IMR-90 (cell line): ENCODE measurements at regions not wholly inside any gene's neighbourhood (a gene's known extent, or its start where the extent isn't known, plus 50 kb on each side); places are given as distances from the start of the nearest gene placed in this dataset.

Experiments
- ATAC-seq: fragments of 200-7000 bp; cut with Tn5 transposase; 2 replicates; pipeline ENCODE4 v1.9.1; 2020; ENCODE audit warnings: low read depth, mild to moderate bottlenecking, moderate library complexity
- BruUV-seq: library from RNA; stranded (reverse); fragments of 400-500 nt; replicated peaks from 2 replicates; lab custom pipeline; 2021; lab: Mats Ljungman, UMichigan
- CTCF ChIA-PET: fragments of 300-600 bp; formaldehyde crosslinking; extraction: SDS; loops from one replicate; lab custom pipeline; 2021; ENCODE audit warnings: antibody characterized with exemption; lab: Yijun Ruan, JAX
- POLR2A ChIA-PET: fragments of 300-600 bp; sonication (Branson Sonifier 250); formaldehyde crosslinking; loops from one replicate; lab custom pipeline; 2022; ENCODE audit warnings: antibody characterized with exemption; ENCODE audit not compliant: unreplicated experiment; lab: Charles Lee
- DNase-seq: peaks from one replicate; pipeline ENCODE4 v3.0.0; 2013
- H2AFZ ChIP-seq: replicated peaks from 2 replicates; pipeline ENCODE3; 2013; ENCODE audit warnings: low read length, mild to moderate bottlenecking; ENCODE audit not compliant: poor library complexity
- H2AK5ac ChIP-seq: 2 replicates; pipeline ENCODE4 v1.6.1; 2013; ENCODE audit warnings: low read depth, low read length, inconsistent platforms
- H2AK9ac ChIP-seq: replicated peaks from 2 replicates; pipeline ENCODE3; 2013; ENCODE audit warnings: mild to moderate bottlenecking, low read depth, low read length, moderate library complexity; ENCODE audit not compliant: poor library complexity
- H2BK120ac ChIP-seq: 2 replicates; pipeline ENCODE4 v1.6.1; 2013; ENCODE audit warnings: low read depth, low read length, inconsistent platforms
- H2BK15ac ChIP-seq: 3 replicates; pipeline ENCODE4 v1.6.1; 2013; ENCODE audit warnings: low read depth, low read length, inconsistent platforms
- H2BK20ac ChIP-seq: 2 replicates; pipeline ENCODE4 v1.6.1; 2013; ENCODE audit warnings: low read depth, mild to moderate bottlenecking, inconsistent platforms, low read length, moderate library complexity
- H2BK5ac ChIP-seq: 2 replicates; pipeline ENCODE4 v1.6.1; 2013; ENCODE audit warnings: mild to moderate bottlenecking, low read depth, low read length, inconsistent platforms; ENCODE audit not compliant: poor library complexity, severe bottlenecking
- H3K14ac ChIP-seq: replicated peaks from 2 replicates; pipeline ENCODE4 v1.6.1; 2013; ENCODE audit warnings: low read depth, low read length, inconsistent platforms
- H3K18ac ChIP-seq: 2 replicates; pipeline ENCODE4 v1.6.1; 2013; ENCODE audit warnings: low read depth, low read length, control low read depth
- H3K23ac ChIP-seq: 2 replicates; pipeline ENCODE4 v1.6.1; 2013; ENCODE audit warnings: low read depth, low read length, inconsistent platforms
- H3K27ac ChIP-seq: 2 replicates; pipeline ENCODE4 v1.5.1; 2013; ENCODE audit warnings: mild to moderate bottlenecking, control low read depth, low read length; ENCODE audit not compliant: insufficient read depth
- H3K27me3 ChIP-seq: 2 replicates; pipeline ENCODE4 v1.6.1; 2013; ENCODE audit warnings: low read length; ENCODE audit not compliant: control insufficient read depth, insufficient read depth
- H3K36me3 ChIP-seq: 2 replicates; pipeline ENCODE4 v1.6.1; 2013; ENCODE audit warnings: low read length, mixed read lengths; ENCODE audit not compliant: control insufficient read depth, insufficient read depth
- H3K4ac ChIP-seq: 2 replicates; pipeline ENCODE4 v1.6.1; 2013; ENCODE audit warnings: low read depth, low read length, inconsistent platforms
- H3K4me1 ChIP-seq: 2 replicates; pipeline ENCODE4 v1.6.1; 2013; ENCODE audit warnings: low read length, mixed read lengths; ENCODE audit not compliant: control insufficient read depth, insufficient read depth
- H3K4me2 ChIP-seq: 2 replicates; pipeline ENCODE4 v1.6.1; 2013; ENCODE audit warnings: low read depth, mild to moderate bottlenecking, control low read depth, low read length, moderate library complexity
- H3K4me3 ChIP-seq: 2 replicates; pipeline ENCODE4 v1.5.1; 2013; ENCODE audit warnings: low read depth, mild to moderate bottlenecking, control low read depth, low read length, moderate library complexity; ENCODE audit not compliant: insufficient read depth
- H3K56ac ChIP-seq: 2 replicates; pipeline ENCODE4 v1.6.1; 2013; ENCODE audit warnings: low read length, inconsistent platforms; ENCODE audit not compliant: insufficient read depth; ENCODE audit errors: extremely low read depth
- H3K79me1 ChIP-seq, 2 experiments: 2 replicates each; pipeline ENCODE4 v1.6.1; 2013; ENCODE audit warnings: low read length in 2 of 2, inconsistent platforms in 1 of 2, low read depth in 1 of 2
- H3K9ac ChIP-seq: 2 replicates; pipeline ENCODE4 v1.6.1; 2013; ENCODE audit warnings: low read depth, low read length, control low read depth
- H3K9me1 ChIP-seq: 2 replicates; pipeline ENCODE4 v1.6.1; 2013; ENCODE audit warnings: low read length, inconsistent platforms; ENCODE audit not compliant: insufficient read depth
- H3K9me3 ChIP-seq: 2 replicates; pipeline ENCODE4 v1.6.1; 2013; ENCODE audit warnings: low read length; ENCODE audit not compliant: control insufficient read depth, insufficient read depth
- H4K20me1 ChIP-seq: 2 replicates; pipeline ENCODE4 v1.6.1; 2013; ENCODE audit warnings: low read length, inconsistent platforms; ENCODE audit not compliant: insufficient read depth
- H4K5ac ChIP-seq: 2 replicates; pipeline ENCODE4 v1.6.1; 2013; ENCODE audit warnings: mild to moderate bottlenecking, low read depth, low read length, control low read depth
- H4K8ac ChIP-seq, 2 experiments: 2 replicates each; pipeline ENCODE4 v1.6.1; 2013; ENCODE audit warnings: low read depth in 2 of 2, low read length in 2 of 2, control low read depth in 1 of 2, inconsistent platforms in 1 of 2
- H4K91ac ChIP-seq: 2 replicates; pipeline ENCODE4 v1.6.1; 2013; ENCODE audit warnings: low read depth, low read length, inconsistent platforms; ENCODE audit not compliant: insufficient read depth
- BHLHE40 ChIP-seq: fragments of 150-350 bp; IDR thresholded peaks from 2 replicates; pipeline ENCODE4 v1.6.1; 2016; ENCODE audit warnings: mild to moderate bottlenecking, low read depth, low read length
- CEBPB ChIP-seq: IDR thresholded peaks from 2 replicates; pipeline ENCODE4 v1.6.1; 2012; ENCODE audit warnings: low read depth, low read length, improper control_type of control experiment
- CHD1 ChIP-seq: IDR thresholded peaks from 2 replicates; pipeline ENCODE4 v1.6.1; 2012; ENCODE audit warnings: low read depth, low read length, improper control_type of control experiment
- FOS ChIP-seq: fragments of 150-350 bp; IDR thresholded peaks from 2 replicates; pipeline ENCODE4 v1.6.1; 2016; ENCODE audit warnings: low read depth, low read length
- MAFK ChIP-seq: IDR thresholded peaks from 2 replicates; pipeline ENCODE4 v1.6.1; 2012; ENCODE audit warnings: low read depth, low read length, improper control_type of control experiment
- MAZ ChIP-seq: IDR thresholded peaks from 2 replicates; pipeline ENCODE4 v1.6.1; 2012; ENCODE audit warnings: low read depth, mild to moderate bottlenecking, low read length, improper control_type of control experiment, moderate library complexity, borderline replicate concordance
- MXI1 ChIP-seq: IDR thresholded peaks from 2 replicates; pipeline ENCODE4 v1.6.1; 2012; ENCODE audit warnings: low read depth, mild to moderate bottlenecking, low read length, moderate library complexity, borderline replicate concordance
- NFE2L2 ChIP-seq: fragments of 150-350 bp; IDR thresholded peaks from 2 replicates; pipeline ENCODE4 v1.6.1; 2016; ENCODE audit warnings: low read depth, mild to moderate bottlenecking, low read length
- POLR2A ChIP-seq: IDR thresholded peaks from 2 replicates; pipeline ENCODE4 v1.6.1; 2012; ENCODE audit warnings: mild to moderate bottlenecking, low read depth, low read length
- RAD21 ChIP-seq: IDR thresholded peaks from 2 replicates; pipeline ENCODE4 v1.6.1; 2012; ENCODE audit warnings: low read length, improper control_type of control experiment
- RCOR1 ChIP-seq: IDR thresholded peaks from 2 replicates; pipeline ENCODE4 v1.6.1; 2012; ENCODE audit warnings: mild to moderate bottlenecking, low read length, improper control_type of control experiment; ENCODE audit not compliant: insufficient replicate concordance
- RFX5 ChIP-seq: IDR thresholded peaks from 2 replicates; pipeline ENCODE4 v1.8.0; 2012; ENCODE audit warnings: low read depth, mild to moderate bottlenecking, low read length, moderate library complexity
- SMC3 ChIP-seq: fragments of 150-350 bp; IDR thresholded peaks from 2 replicates; pipeline ENCODE4 v1.6.1; 2016; ENCODE audit warnings: low read depth, mild to moderate bottlenecking, antibody characterized with exemption, low read length, moderate library complexity
- WGBS, 2 experiments: methylation state at CpG; one replicate each; pipeline versions ENCODE4 v1.1.5 to v1.1.7; 2013; ENCODE audit warnings: missing lambda C conversion rate in 2 of 2; ENCODE audit not compliant: insufficient read length in 1 of 2; ENCODE audit errors: extremely low coverage in 2 of 2; 5-methylcytosine and 5-hydroxymethylcytosine counted together
- dilution Hi-C: fragments of 300-500 bp; cut with HindIII; formaldehyde crosslinking; loops from one replicate; pipeline ENCODE4 v1.14.3; 2018; ENCODE audit warnings: low sequenced_read_pairs; ENCODE audit not compliant: unreplicated experiment
- in situ Hi-C: fragments of 300-500 bp; cut with MboI; formaldehyde crosslinking; loops from 3 replicates; pipeline ENCODE4 v1.14.3; 2019; ENCODE audit warnings: low sequenced_read_pairs, inconsistent platforms, mixed read lengths
- intact Hi-C: fragments of 100-400 bp; cut with micrococcal nuclease; formaldehyde crosslinking; loops from 2 replicates; pipeline ENCODE4 v1.10.0; 2022
- TF ChIP-seq, protein P1 (sequence below): conservative IDR thresholded peaks from 2 replicates; pipeline ENCODE4 v1.5.1; 2012; ENCODE audit warnings: mild to moderate bottlenecking, low read depth, low read length, improper control_type of control experiment
- TF ChIP-seq, protein P2 (sequence below): fragments of 150-350 bp; IDR thresholded peaks from 2 replicates; pipeline ENCODE4 v1.6.1; 2017; ENCODE audit warnings: mild to moderate bottlenecking, antibody characterized with exemption, low read length, low read depth
- TF ChIP-seq, protein P3 (sequence below): fragments of 150-350 bp; IDR thresholded peaks from 2 replicates; pipeline ENCODE4 v1.6.1; 2016; ENCODE audit warnings: low read depth, mild to moderate bottlenecking, low read length, moderate library complexity, borderline replicate concordance

DNA sequence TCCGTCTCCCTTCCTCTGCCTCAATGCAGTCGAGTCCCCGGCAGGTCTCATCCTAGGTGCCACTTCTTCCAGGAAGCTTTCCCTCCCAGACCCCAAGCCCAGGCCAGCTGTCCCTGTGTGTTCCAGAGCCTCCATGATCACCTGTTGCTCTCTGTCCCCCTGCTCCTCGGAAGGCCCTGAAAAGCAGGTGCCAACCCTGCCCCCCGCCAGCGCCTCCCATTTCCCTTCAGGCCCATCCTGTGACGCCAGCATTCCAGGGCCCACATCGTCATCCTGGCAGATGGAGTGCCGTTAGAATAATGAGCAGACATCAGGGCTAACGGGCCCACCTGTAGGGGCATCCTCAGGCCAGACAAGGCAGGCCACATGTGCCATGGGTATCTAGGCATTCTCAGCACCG lies 253.0 kb upstream of the PPP2R2D start:
- no peak overlapping the region for H4K8ac ChIP-seq
- no peak overlapping the region for H3K4ac ChIP-seq
- no peak overlapping the region for H3K4me2 ChIP-seq
- no peak overlapping the region for H2AK5ac ChIP-seq
- no peaks in the 10 kb centered on the region for H3K4me1 ChIP-seq
- H4K91ac ChIP-seq = no peak overlapping the region
- no peak overlapping the region for H2BK20ac ChIP-seq
- no peak overlapping the region for H3K23ac ChIP-seq
- H2BK5ac ChIP-seq = no peak overlapping the region
- H2BK120ac ChIP-seq = no peak overlapping the region
- H2BK15ac ChIP-seq = no peak overlapping the region
- H3K9ac ChIP-seq = no peak overlapping the region
- dilution Hi-C loops (no loop called here), intact Hi-C loops (no loop called here), in situ Hi-C loops (no loop called here)
- H3K4me3 ChIP-seq = no peak overlapping the region
- H3K27ac ChIP-seq = no peak overlapping the region
- no peak for ATAC-seq
- no peak overlapping the region for H3K14ac ChIP-seq
- H2AFZ ChIP-seq = no peak overlapping the region
- no peak for DNase-seq
- no peak overlapping the region for H4K5ac ChIP-seq
- no peaks in the 10 kb centered on the region for H3K36me3 ChIP-seq
- H3K56ac ChIP-seq = no peak overlapping the region
- H3K27me3 ChIP-seq = no peaks in the 10 kb centered on the region
- H3K18ac ChIP-seq = no peak overlapping the region
- no peaks in the 10 kb centered on the region for H3K9me1 ChIP-seq
- no peaks in the 10 kb centered on the region for H3K79me1 ChIP-seq
- no peak overlapping the region for H2AK9ac ChIP-seq
- CTCF ChIA-PET = no interaction called here
- BruUV-seq = no TSS peak
- peaks cover 59% of the 10 kb centered on the region for H3K9me3 ChIP-seq
- 50% methylated on average over 2 of the region's 11 CpGs; no CpG with 5 or more reads in 1 of the 2 experiments for WGBS, 2 experiments
- H4K20me1 ChIP-seq = no peaks in the 10 kb centered on the region
- TF ChIP-seq, protein P1, sequence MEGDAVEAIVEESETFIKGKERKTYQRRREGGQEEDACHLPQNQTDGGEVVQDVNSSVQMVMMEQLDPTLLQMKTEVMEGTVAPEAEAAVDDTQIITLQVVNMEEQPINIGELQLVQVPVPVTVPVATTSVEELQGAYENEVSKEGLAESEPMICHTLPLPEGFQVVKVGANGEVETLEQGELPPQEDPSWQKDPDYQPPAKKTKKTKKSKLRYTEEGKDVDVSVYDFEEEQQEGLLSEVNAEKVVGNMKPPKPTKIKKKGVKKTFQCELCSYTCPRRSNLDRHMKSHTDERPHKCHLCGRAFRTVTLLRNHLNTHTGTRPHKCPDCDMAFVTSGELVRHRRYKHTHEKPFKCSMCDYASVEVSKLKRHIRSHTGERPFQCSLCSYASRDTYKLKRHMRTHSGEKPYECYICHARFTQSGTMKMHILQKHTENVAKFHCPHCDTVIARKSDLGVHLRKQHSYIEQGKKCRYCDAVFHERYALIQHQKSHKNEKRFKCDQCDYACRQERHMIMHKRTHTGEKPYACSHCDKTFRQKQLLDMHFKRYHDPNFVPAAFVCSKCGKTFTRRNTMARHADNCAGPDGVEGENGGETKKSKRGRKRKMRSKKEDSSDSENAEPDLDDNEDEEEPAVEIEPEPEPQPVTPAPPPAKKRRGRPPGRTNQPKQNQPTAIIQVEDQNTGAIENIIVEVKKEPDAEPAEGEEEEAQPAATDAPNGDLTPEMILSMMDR = no peak
- no peak for TF ChIP-seq SMC3
- TF ChIP-seq RFX5 = no peak
- no peak for TF ChIP-seq RAD21
- TF ChIP-seq, protein P2, sequence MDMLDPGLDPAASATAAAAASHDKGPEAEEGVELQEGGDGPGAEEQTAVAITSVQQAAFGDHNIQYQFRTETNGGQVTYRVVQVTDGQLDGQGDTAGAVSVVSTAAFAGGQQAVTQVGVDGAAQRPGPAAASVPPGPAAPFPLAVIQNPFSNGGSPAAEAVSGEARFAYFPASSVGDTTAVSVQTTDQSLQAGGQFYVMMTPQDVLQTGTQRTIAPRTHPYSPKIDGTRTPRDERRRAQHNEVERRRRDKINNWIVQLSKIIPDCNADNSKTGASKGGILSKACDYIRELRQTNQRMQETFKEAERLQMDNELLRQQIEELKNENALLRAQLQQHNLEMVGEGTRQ = no peak
- no peak for TF ChIP-seq MXI1
- TF ChIP-seq CEBPB = no peak
- TF ChIP-seq MAZ = no peak
- no peak for TF ChIP-seq RCOR1
- TF ChIP-seq NFE2L2 = no peak
- TF ChIP-seq POLR2A = no peak
- TF ChIP-seq MAFK = no peak
- TF ChIP-seq BHLHE40 = no peak
- no peak for TF ChIP-seq FOS
- TF ChIP-seq CHD1 = no peak
- TF ChIP-seq, protein P3, sequence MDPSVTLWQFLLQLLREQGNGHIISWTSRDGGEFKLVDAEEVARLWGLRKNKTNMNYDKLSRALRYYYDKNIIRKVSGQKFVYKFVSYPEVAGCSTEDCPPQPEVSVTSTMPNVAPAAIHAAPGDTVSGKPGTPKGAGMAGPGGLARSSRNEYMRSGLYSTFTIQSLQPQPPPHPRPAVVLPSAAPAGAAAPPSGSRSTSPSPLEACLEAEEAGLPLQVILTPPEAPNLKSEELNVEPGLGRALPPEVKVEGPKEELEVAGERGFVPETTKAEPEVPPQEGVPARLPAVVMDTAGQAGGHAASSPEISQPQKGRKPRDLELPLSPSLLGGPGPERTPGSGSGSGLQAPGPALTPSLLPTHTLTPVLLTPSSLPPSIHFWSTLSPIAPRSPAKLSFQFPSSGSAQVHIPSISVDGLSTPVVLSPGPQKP = no peak
- POLR2A ChIA-PET = no interaction called here
